ENCODE measurements at regions not wholly inside any gene's neighbourhood (a gene's known extent, or its start where the extent isn't known, plus 50 kb on each side); places are given as distances from the start of the nearest gene placed in this dataset.

DNA sequence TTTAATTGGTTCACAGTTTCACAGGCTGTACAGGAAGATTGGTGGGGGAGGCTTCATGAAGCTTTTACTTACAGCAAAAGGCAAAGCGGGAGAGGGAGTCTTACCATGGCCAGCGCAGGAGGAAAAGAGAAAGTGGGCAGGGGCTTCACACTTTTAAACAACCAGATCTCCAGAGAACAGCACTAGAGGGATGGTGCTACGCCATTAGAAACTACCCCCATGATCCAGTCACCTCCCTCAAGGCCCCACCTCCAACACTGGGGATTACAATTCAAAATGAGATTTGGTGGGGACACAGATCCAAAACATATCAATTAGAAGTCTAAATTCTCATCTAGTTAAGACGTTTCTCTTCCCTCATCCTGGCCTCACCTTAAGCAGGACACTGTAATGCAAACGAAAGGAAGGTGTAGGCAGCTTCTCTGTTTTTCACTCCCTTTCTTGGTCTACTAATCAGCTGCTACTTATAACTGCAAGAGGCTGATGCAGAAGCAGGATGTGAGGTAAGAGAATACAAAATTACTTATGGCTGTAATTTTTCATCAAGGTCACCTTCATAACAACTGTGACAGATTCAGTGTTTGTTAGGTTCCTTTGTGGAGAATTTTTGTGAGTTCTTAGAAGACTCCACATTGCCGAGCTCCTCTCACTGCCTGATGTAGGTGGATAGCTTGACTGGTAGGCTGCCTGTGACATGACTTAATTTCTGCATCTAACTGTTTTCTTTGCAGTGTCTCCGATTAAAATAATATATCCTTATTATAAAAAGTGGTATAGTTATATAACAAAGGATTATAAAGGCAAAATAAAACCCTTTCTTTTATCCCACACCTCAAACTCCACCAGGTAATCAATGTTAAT lies 255.1 kb downstream of the IL15 start:
- DNase-seq (ENCODE audit: low read depth), result no peak
- H3K4me3 ChIP-seq (ENCODE audit: control insufficient read depth, low read depth, low read length), result no peak overlapping the region
- TF ChIP-seq, protein P1, sequence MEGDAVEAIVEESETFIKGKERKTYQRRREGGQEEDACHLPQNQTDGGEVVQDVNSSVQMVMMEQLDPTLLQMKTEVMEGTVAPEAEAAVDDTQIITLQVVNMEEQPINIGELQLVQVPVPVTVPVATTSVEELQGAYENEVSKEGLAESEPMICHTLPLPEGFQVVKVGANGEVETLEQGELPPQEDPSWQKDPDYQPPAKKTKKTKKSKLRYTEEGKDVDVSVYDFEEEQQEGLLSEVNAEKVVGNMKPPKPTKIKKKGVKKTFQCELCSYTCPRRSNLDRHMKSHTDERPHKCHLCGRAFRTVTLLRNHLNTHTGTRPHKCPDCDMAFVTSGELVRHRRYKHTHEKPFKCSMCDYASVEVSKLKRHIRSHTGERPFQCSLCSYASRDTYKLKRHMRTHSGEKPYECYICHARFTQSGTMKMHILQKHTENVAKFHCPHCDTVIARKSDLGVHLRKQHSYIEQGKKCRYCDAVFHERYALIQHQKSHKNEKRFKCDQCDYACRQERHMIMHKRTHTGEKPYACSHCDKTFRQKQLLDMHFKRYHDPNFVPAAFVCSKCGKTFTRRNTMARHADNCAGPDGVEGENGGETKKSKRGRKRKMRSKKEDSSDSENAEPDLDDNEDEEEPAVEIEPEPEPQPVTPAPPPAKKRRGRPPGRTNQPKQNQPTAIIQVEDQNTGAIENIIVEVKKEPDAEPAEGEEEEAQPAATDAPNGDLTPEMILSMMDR (conservative IDR thresholded peaks at IDR 0.05; ENCODE audit: control insufficient read depth, insufficient read depth, low read depth, low read length), result no peak

DNA sequence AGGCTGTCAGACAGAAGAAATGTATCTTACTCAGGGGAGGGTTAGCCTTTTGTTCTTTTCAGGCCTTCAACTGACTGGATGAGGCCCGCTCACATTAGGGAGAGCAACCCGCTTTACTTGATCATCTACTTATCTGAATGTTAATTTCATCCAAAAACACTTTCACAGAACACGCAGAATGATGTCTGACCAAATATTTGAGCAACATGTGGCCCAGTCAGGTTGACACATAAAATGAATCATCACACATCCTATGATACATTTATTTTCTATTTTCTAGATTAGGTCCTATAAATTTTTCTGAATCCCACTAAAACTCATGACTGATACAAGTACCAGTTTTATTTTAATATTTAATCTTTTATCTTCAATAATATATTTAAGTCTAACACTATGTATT lies 260.3 kb downstream of the IL15 start:
- TF ChIP-seq, protein P1 (conservative IDR thresholded peaks at IDR 0.05; ENCODE audit: control insufficient read depth, insufficient read depth, low read depth, low read length), result no peak
- H3K4me3 ChIP-seq (ENCODE audit: control insufficient read depth, low read depth, low read length), result no peak overlapping the region
- DNase-seq (ENCODE audit: low read depth), result peak; percentile 24

DNA sequence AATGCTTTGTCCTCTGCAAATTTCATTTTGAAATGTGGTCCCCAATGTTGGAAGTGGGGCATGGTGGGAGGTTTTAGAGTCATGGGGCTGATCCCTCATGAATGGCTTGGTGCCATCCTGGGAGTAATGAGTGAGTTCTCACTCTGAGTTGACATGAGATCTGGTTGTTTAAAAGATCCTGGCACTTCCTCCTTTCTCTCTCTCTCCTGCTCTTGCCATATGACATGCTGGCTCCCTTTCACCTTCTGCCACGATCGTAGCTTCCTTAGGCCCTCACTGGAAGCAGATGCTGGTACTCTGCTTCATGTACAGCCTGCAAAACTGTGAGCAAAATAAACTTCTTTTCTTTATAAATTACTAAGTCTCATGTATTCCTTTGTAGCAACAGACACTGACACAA lies 262.0 kb downstream of the IL15 start:
- TF ChIP-seq, protein P1 (conservative IDR thresholded peaks at IDR 0.05; ENCODE audit: control insufficient read depth, insufficient read depth, low read depth, low read length), result no peak
- H3K4me3 ChIP-seq (ENCODE audit: control insufficient read depth, low read depth, low read length), result no peak overlapping the region
- peak; percentile 12 for DNase-seq (ENCODE audit: low read depth)

DNA sequence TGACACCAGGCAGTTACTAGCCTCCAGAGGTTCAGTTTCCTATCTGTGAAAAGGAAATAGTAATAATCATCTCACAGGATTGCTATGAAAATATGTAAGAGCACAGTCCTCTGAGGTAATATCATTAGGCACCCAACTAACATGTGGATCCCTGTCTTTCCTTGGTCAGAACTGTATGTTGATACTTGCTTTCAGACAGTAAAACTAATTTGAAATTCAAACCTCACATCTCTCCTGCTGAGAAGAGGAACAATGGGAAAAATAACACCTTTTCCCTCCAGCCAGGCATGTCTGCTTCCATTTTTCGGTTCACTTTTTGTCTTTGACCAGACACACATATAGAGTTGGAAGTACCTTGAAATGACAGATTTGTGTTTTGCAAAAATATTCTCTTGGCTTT lies 262.7 kb downstream of the IL15 start:
- TF ChIP-seq, protein P1 (conservative IDR thresholded peaks at IDR 0.05; ENCODE audit: control insufficient read depth, insufficient read depth, low read depth, low read length), result no peak
- DNase-seq (ENCODE audit: low read depth), result no peak
- no peak overlapping the region for H3K4me3 ChIP-seq (ENCODE audit: control insufficient read depth, low read depth, low read length)

DNA sequence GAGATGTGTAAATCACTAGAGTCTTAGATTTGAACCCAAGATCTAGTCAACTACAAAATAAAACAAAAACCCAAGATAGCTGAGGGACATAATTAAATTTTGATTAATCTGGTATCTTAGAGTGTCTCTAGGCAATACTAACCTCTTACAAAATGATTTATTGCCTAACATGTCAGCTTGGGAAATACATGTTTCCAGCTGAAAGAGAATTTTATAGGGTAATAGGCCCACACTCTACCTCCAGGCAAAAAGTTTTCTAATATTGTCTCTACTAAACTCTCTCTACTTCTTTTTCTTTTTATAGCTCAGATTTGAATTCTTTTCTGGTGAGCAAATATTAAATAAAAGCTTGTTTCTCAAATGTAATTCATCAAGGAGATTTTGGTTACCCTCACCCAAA lies 263.2 kb downstream of the IL15 start:
- H3K4me3 ChIP-seq (ENCODE audit: control insufficient read depth, low read depth, low read length), result no peak overlapping the region
- TF ChIP-seq, protein P1 (conservative IDR thresholded peaks at IDR 0.05; ENCODE audit: control insufficient read depth, insufficient read depth, low read depth, low read length), result no peak
- no peak for DNase-seq (ENCODE audit: low read depth)

DNA sequence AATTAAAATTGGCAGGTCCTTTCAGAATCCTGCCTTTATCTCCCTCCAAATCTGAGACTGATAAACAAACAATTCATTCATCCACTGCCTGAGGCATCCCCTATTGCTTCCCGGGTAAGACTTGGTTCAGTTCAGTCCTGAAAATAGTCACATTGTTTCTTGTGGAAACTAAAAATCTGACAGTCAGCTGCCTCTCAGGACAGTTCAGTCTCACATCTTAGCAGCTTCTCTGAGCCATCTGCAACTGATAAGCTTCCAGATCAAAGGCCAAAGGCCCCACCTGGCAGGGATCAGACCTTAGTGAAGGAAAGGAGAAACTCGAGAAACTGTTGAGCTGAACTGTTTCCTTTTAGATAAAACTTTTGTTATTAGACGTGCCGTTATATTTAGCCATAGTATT lies 264.5 kb downstream of the IL15 start:
- DNase-seq (ENCODE audit: low read depth), result no peak
- TF ChIP-seq, protein P1 (conservative IDR thresholded peaks at IDR 0.05; ENCODE audit: control insufficient read depth, insufficient read depth, low read depth, low read length), result no peak
- no peak overlapping the region for H3K4me3 ChIP-seq (ENCODE audit: control insufficient read depth, low read depth, low read length)

Measured in fibroblast of mammary gland (primary cell).